ENCODE measurements at regions not wholly inside any gene's neighbourhood (a gene's known extent, or its start where the extent isn't known, plus 50 kb on each side); places are given as distances from the start of the nearest gene placed in this dataset.

GRCh38 chr14:98580131-98580678 lies 691.8 kb downstream of the BCL11B start:
- no peak for TF ChIP-seq POLR2AphosphoS5 (IDR thresholded peaks at IDR 0.05)
- TF ChIP-seq CTCF (IDR thresholded peaks at IDR 0.05) = no peak

Data from prostate gland (tissue), 2 donors.